GM12878 (cell line): ENCODE measurements at regions not wholly inside any gene's neighbourhood (a gene's known extent, or its start where the extent isn't known, plus 50 kb on each side); places are given as distances from the start of the nearest gene placed in this dataset.

ENCODE experiments used
- ATAC-seq: fragments of 200-7000 bp; cut with Tn5 transposase; 3 replicates; pipeline ENCODE4 v1.9.1; 2020; ENCODE audit warnings: mild to moderate bottlenecking, moderate library complexity
- BruUV-seq: library from RNA; stranded (reverse); fragments of 400-500 nt; replicated peaks from 2 replicates; lab custom pipeline; 2021; lab: Mats Ljungman, UMichigan
- CTCF ChIA-PET: fragments of 300-600 bp; sonication (Branson Sonifier 250); formaldehyde crosslinking; extraction: SDS; loops from one replicate; lab custom pipeline; 2021; ENCODE audit warnings: inconsistent platforms; lab: Yijun Ruan, JAX
- POLR2A ChIA-PET: fragments of 350-600 bp; formaldehyde crosslinking; extraction: SDS; loops from one replicate; lab custom pipeline; 2021; ENCODE audit warnings: inconsistent platforms; lab: Charles Lee
- RAD21 ChIA-PET: fragments of 300-600 bp; sonication (Branson Sonifier 250); formaldehyde crosslinking; loops from one replicate; lab custom pipeline; 2023; ENCODE audit warnings: antibody characterized with exemption; ENCODE audit not compliant: unreplicated experiment; lab: Charles Lee
- SMC1A ChIA-PET: fragments of 300-600 bp; sonication (Branson Sonifier 250); formaldehyde crosslinking; loops from one replicate; lab custom pipeline; 2023; ENCODE audit not compliant: unreplicated experiment, uncharacterized antibody; lab: Charles Lee
- DNase-seq: peaks from one replicate; pipeline ENCODE4 v3.0.0-alpha.2; 2011; ENCODE audit warnings: low read depth, low spot score
- FAIRE-seq: peaks from 3 replicates; lab custom pipeline; 2011; peaks lifted over from hg19 to GRCh38; lab: Jason Lieb, UNC
- H2AFZ ChIP-seq: 2 replicates; pipeline ENCODE4 v1.6.0; 2011; ENCODE audit warnings: low read depth, low read length, control low read depth; ENCODE audit not compliant: control insufficient read depth
- H3K27ac ChIP-seq: 2 replicates; pipeline ENCODE4 v1.5.1; 2011; ENCODE audit warnings: control low read depth; ENCODE audit not compliant: control insufficient read depth, insufficient read depth
- H3K27me3 ChIP-seq, 2 experiments: replicated peaks in 1 of 2; 2 replicates each; pipeline versions ENCODE4 v1.6.0 to v1.6.1; 2011; ENCODE audit warnings: low read length in 1 of 2; ENCODE audit not compliant: control insufficient read depth in 2 of 2, insufficient read depth in 2 of 2
- H3K36me3 ChIP-seq, 2 experiments: 2 replicates each; pipeline ENCODE4 v1.5.1; 2011; ENCODE audit warnings: low read length in 1 of 2; ENCODE audit not compliant: control insufficient read depth in 2 of 2, insufficient read depth in 2 of 2
- H3K4me1 ChIP-seq: 2 replicates; pipeline ENCODE4 v1.6.1; 2011; ENCODE audit warnings: mild to moderate bottlenecking, low read length, moderate library complexity, mixed read lengths; ENCODE audit not compliant: control insufficient read depth, insufficient read depth
- H3K4me2 ChIP-seq: 2 replicates; pipeline ENCODE4 v1.6.0; 2011; ENCODE audit warnings: control low read depth; ENCODE audit not compliant: control insufficient read depth, insufficient read depth
- H3K4me3 ChIP-seq: fragments of 200-600 bp; sonication (generic); 2 replicates; pipeline ENCODE4 v1.5.1; 2016
- H3K79me2 ChIP-seq: 2 replicates; pipeline ENCODE4 v1.6.0; 2011; ENCODE audit warnings: low read length; ENCODE audit not compliant: control insufficient read depth, insufficient read depth
- H3K9ac ChIP-seq: 2 replicates; pipeline ENCODE4 v1.8.0; 2011; ENCODE audit warnings: low read length, control low read depth, mixed read lengths; ENCODE audit not compliant: control insufficient read depth, insufficient read depth
- H3K9me3 ChIP-seq: replicated peaks from 3 replicates; pipeline ENCODE4 v1.5.1; 2011; ENCODE audit warnings: mild to moderate bottlenecking, low read length; ENCODE audit not compliant: control insufficient read depth, insufficient read depth
- H4K20me1 ChIP-seq: 2 replicates; pipeline ENCODE4 v1.6.0; 2011; ENCODE audit not compliant: control insufficient read depth, insufficient read depth
- PAX8 ChIP-seq: fragments of 450-650 bp; IDR thresholded peaks from 2 replicates; pipeline ENCODE4 v1.6.1; 2017; ENCODE audit warnings: mild to moderate bottlenecking, moderate library complexity
- SMAD1 ChIP-seq: fragments of 450-650 bp; IDR thresholded peaks from 2 replicates; pipeline ENCODE4 v1.6.1; 2018; ENCODE audit warnings: mild to moderate bottlenecking, low read depth; ENCODE audit not compliant: partially characterized antibody
- SP1 ChIP-seq: IDR thresholded peaks from one replicate; pipeline ENCODE4 v1.6.1; 2011; ENCODE audit warnings: low read depth, low read length
- YBX1 ChIP-seq: fragments of 450-650 bp; IDR thresholded peaks from 2 replicates; pipeline ENCODE4 v1.6.1; 2016; ENCODE audit warnings: antibody characterized with exemption
- ZNF24 ChIP-seq: fragments of 450-650 bp; IDR thresholded peaks from 2 replicates; pipeline ENCODE4 v1.6.1; 2017; ENCODE audit warnings: antibody characterized with exemption, mild to moderate bottlenecking
- WGBS: methylation state at CpG from one replicate; pipeline ENCODE4 v1.1.6; 2016; ENCODE audit warnings: low lambda C conversion rate; ENCODE audit not compliant: insufficient replicate concordance, insufficient coverage; ENCODE audit errors: missing lambda C conversion rate; 5-methylcytosine and 5-hydroxymethylcytosine counted together
- in situ Hi-C: fragments of 300-500 bp; cut with MboI; formaldehyde crosslinking; loops from 9 replicates; pipeline ENCODE4 v1.14.3; 2018; ENCODE audit warnings: mixed read lengths
- intact Hi-C: fragments of 100-400 bp; cut with micrococcal nuclease; formaldehyde crosslinking; loops from one replicate; pipeline ENCODE4 v1.14.2; 2022; ENCODE audit not compliant: unreplicated experiment
- TF ChIP-seq, protein P1 (sequence below): fragments of 450-650 bp; IDR thresholded peaks from 2 replicates; pipeline ENCODE4 v1.6.1; 2016; ENCODE audit warnings: mild to moderate bottlenecking
- TF ChIP-seq, protein P2 (sequence below), 3 experiments: IDR thresholded peaks in 2 of 3; conservative IDR thresholded peaks in 1 of 3; 2 replicates each; pipeline ENCODE4 v1.5.1; 2011; ENCODE audit warnings: low read depth in 3 of 3, low read length in 3 of 3, mild to moderate bottlenecking in 3 of 3, control low read depth in 2 of 3, moderate library complexity in 2 of 3, inconsistent platforms in 1 of 3, mixed read lengths in 1 of 3; ENCODE audit not compliant: control insufficient read depth in 2 of 3, insufficient read depth in 1 of 3; ENCODE audit errors: extremely low read depth in 1 of 3

DNA sequence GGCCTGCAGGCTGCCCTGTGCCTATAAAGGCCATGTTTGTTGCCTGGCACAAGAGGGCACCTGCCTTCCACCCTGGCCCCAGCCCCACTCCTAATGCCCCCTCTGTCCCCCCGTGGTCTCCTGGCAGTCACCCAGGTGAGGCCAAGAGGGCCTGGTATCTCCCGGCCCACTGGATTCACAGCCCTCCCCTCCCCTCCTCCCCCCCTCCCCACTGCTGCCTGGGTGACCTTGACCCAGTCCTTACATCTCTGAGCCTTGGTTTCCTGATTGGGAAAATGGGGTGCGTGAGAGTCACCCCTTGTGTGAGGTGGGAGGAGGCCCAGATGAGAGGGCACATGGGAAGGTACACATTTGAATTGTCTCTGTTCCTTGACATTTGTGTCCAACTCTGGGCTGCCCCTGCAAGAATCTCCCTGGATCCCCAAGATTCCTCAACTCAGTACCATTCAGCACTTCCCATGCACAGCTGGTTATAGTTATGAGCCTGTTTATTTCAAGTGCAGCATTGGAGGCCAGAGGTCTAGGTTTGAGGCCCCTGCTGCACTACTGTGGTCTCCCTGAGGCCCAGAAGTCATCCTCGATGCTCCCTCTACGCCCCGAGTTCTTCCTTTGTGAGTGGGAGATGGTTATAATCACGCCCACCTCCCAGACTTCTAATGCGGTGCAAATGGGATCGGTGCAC, 58.9 kb downstream of the TMEM270 start:
- no peak for FAIRE-seq
- in situ Hi-C loops (no loop called here), intact Hi-C loops (no loop called here)
- H4K20me1 ChIP-seq: no peaks in the 10 kb centered on the region
- H3K4me1 ChIP-seq: no peaks in the 10 kb centered on the region
- CTCF ChIA-PET: no interaction called here
- no peak overlapping the region for H3K27ac ChIP-seq
- no peak for ATAC-seq
- TF ChIP-seq SMAD1 (no peak), ZNF24 (no peak), SP1 (no peak), YBX1 (no peak), PAX8 (no peak)
- TF ChIP-seq, protein P1, sequence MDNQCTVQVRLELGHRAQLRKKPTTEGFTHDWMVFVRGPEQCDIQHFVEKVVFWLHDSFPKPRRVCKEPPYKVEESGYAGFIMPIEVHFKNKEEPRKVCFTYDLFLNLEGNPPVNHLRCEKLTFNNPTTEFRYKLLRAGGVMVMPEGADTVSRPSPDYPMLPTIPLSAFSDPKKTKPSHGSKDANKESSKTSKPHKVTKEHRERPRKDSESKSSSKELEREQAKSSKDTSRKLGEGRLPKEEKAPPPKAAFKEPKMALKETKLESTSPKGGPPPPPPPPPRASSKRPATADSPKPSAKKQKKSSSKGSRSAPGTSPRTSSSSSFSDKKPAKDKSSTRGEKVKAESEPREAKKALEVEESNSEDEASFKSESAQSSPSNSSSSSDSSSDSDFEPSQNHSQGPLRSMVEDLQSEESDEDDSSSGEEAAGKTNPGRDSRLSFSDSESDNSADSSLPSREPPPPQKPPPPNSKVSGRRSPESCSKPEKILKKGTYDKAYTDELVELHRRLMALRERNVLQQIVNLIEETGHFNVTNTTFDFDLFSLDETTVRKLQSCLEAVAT: no peak
- TF ChIP-seq, protein P2, sequence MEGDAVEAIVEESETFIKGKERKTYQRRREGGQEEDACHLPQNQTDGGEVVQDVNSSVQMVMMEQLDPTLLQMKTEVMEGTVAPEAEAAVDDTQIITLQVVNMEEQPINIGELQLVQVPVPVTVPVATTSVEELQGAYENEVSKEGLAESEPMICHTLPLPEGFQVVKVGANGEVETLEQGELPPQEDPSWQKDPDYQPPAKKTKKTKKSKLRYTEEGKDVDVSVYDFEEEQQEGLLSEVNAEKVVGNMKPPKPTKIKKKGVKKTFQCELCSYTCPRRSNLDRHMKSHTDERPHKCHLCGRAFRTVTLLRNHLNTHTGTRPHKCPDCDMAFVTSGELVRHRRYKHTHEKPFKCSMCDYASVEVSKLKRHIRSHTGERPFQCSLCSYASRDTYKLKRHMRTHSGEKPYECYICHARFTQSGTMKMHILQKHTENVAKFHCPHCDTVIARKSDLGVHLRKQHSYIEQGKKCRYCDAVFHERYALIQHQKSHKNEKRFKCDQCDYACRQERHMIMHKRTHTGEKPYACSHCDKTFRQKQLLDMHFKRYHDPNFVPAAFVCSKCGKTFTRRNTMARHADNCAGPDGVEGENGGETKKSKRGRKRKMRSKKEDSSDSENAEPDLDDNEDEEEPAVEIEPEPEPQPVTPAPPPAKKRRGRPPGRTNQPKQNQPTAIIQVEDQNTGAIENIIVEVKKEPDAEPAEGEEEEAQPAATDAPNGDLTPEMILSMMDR (IDR thresholded peaks at IDR 0.05 in 2 of 3, conservative IDR thresholded peaks at IDR 0.05 in 1 of 3; ENCODE audit: control insufficient read depth in 2 of 3, extremely low read depth in 1 of 3, insufficient read depth in 1 of 3, low read depth in 3 of 3, low read length in 3 of 3): no peak
- no peak overlapping the region for H3K4me3 ChIP-seq
- no peaks in the 10 kb centered on the region for H3K9me3 ChIP-seq
- H2AFZ ChIP-seq: no peak overlapping the region
- BruUV-seq: no TSS peak
- RAD21 ChIA-PET: no interaction called here
- POLR2A ChIA-PET: no interaction called here
- WGBS: 29% methylated on average over 9 of the region's 9 CpGs
- no peak overlapping the region for H3K9ac ChIP-seq
- H3K79me2 ChIP-seq: no peaks in the 10 kb centered on the region
- DNase-seq: no peak
- no peaks in the 10 kb centered on the region; a peak in 1 of 4 replicates for H3K27me3 ChIP-seq
- SMC1A ChIA-PET: no interaction called here
- H3K36me3 ChIP-seq: no peaks in the 10 kb centered on the region
- H3K4me2 ChIP-seq: no peak overlapping the region
